ENCODE measurements at regions not wholly inside any gene's neighbourhood (a gene's known extent, or its start where the extent isn't known, plus 50 kb on each side); places are given as distances from the start of the nearest gene placed in this dataset.

DNA sequence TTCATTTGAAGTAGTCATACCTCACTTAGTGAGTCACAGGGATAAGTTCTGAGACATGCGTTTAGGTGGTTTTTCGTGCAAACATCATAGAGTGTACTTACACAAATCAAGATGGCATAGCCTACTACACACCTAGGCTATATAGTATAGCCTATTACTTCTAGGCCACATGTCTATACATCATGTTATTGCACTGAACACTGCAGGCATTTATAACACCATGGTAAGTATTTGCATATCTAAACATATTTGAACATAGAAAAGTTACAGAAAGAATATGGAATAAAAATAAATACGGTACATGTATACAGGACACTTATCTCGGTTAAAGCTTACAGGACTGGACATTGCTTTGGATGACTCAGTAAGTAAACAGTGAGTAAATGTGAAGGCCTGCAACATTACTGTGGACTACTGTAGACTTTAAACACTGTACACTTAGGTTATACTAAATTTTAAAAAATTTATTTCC is 670.6 kb downstream of the SLC16A7 start:
- TF ChIP-seq EZH2 (IDR thresholded peaks at IDR 0.05) (no peak), CTCF (IDR thresholded peaks at IDR 0.05) (no peak)
